CD4-positive, alpha-beta T cell treated with Interleukin-6 at 100 ng/mL for 8 hours (primary cell): ENCODE measurements at regions not wholly inside any gene's neighbourhood (a gene's known extent, or its start where the extent isn't known, plus 50 kb on each side); places are given as distances from the start of the nearest gene placed in this dataset.

Experiments
- DNase-seq: peaks from one replicate; pipeline ENCODE4 v3.0.0-alpha.2; 2020; ENCODE audit warnings: mixed read lengths, low spot score

GRCh38 chrX:4878640-4879039, 1165.2 kb upstream of the PRKX start:
- DNase-seq = no peak

DNA sequence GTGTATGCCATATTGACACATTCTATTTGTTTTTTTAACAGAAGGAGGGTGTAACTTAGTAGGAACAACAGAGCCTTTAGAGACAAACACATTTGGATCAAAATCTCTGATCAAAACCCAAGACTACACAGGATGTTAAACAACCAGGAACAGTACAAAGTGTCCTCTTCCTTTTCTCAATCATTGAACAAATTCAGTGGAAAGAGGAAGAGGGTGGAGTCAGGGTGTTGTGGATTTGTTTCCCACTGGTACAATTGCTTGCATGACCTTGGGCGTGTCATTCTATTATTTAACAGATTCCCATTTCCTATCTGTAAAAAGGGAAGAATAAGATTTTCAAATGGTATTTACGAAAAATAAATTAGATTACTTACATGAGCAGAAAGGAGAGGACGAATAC, 1162.8 kb upstream of the PRKX start:
- DNase-seq = no peak

DNA sequence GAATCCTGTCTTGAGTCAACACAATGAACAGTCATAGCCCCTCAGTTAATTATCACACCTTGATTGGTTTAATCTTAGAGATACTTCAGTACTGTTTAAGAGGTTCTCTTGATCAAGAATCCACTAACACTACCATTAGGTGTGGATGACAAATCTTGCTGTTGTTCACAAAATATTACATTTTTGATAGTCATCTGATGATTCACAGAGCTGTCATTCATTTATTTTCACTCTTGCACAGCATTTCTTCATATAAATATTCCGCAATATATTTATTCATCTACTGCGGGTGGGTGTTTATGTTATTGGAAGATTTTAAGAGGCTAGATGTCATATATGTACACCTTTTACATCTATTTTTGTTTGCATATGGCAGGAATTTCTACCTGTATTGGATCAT, 1138.1 kb upstream of the PRKX start:
- DNase-seq = no peak

- DNase-seq = no peak
Measured at GRCh38 chrX:4850312-4850711, 1136.9 kb upstream of the PRKX start.

DNA sequence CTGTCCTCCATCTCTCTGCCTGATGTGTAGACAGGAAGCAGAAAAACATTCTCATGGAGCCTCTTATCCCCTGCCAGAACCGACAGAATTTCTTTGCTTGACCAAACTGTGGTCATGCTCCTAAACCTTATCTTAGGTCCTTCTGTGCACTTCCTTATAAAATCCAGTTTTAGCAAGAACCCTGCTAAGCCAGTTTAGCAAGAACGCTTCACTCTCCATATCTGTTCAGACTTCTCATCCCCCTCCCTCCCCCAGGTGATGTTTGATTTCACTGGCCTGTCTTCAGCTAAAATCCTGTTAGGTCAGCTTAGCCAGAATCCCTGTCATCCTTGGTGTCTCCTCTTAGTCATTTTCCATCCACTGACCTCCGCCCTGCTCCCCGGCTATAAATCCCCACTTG, 1130.9 kb upstream of the PRKX start:
- DNase-seq = no peak

DNA sequence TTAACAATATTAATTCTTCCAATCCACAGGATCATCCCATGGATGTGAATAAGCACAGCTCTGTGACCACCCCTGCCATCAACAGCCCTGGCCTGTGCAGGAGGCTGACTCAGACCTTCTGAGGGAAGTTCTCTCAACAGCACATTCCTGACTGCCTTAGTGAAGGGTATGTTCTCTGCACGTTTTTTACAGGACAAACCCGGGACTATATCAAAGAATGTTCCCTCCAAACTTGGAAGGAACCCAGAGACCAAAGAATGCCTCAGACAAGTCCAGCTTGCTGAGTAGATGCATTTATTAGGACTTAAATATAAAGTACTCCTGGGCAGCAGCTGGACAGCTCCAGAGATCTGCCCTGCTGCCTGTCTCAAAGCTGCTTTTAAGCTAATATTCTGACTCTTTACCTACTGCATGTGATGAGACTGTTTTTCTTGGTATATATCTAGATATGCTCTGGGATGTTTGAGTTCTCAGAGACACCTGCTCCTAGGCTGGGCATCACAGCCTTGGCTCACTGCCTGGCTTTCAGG, 1127.8 kb upstream of the PRKX start:
- no peak for DNase-seq

- no peak for DNase-seq
Measured at GRCh38 chrX:4831574-4831973, 1118.1 kb upstream of the PRKX start.

- no peak for DNase-seq
Measured at GRCh38 chrX:4830880-4831557, 1117.6 kb upstream of the PRKX start.

- no peak for DNase-seq
Measured at GRCh38 chrX:4825550-4825949, 1112.1 kb upstream of the PRKX start.

DNA sequence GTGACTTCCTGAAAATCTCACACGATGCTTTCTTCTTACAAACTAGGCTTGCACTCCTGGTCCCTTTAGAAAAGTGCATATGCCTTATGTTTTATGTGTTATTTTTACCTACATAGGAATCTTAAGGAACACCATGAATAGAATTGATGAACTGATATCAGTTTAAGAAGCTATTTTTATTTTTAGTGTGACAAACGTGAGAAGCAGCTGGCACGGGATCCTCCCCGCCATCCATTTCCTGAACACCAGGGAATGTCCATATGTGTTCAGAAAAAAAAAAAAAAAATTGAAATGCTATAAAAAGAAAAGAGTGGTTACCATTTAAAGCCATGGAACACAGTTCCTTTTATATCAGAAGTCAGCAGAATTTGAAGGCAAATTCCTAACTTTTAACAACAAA, 1096.1 kb upstream of the PRKX start:
- no peak for DNase-seq

DNA sequence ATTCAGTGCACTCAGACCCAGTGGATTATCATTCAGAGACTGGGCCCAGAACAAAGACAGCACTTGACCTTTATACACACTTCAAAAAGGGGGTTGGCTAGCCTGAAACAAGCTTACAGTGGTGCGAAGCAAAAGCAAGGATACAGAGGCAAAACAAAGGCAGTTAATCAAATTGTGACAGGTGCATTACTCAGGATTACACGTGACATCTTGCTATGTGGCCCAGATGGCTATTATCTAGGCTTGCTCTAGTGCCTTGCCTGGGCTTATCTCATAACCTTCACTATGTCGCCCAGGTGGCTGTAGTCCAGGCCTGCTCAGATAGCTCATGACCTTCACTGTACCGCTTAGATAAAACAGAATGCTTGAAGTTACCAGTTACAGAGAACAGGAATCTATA, 1092.1 kb upstream of the PRKX start:
- DNase-seq = no peak

- no peak for DNase-seq
Measured at GRCh38 chrX:4800756-4801155, 1087.3 kb upstream of the PRKX start.

GRCh38 chrX:4787971-4788370, 1074.5 kb upstream of the PRKX start:
- DNase-seq = no peak

GRCh38 chrX:4764888-4765287, 1051.4 kb upstream of the PRKX start:
- no peak for DNase-seq

DNA sequence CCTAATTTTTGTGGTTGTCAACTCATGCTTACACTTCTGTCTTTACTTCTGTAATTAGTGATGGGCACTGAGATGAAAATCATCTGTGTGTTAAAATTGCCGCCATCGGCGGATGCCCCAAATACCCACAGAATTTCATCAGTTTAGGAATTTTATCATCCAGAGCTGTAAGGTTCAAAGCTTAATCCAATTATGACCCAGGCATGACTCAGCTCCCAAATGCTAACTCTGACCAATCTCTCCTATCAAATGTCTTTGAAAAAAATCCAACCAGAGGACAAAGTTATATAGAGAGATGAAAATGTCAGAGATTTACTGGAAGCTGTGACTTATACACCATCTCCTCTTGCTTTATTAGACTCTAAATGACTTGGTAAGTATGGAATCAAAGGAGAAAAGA, 1048.7 kb upstream of the PRKX start:
- DNase-seq = no peak

GRCh38 chrX:4754878-4755604, 1041.6 kb upstream of the PRKX start:
- DNase-seq = no peak

- DNase-seq = no peak
Measured at GRCh38 chrX:4741024-4741423, 1027.6 kb upstream of the PRKX start.

- no peak for DNase-seq
Measured at GRCh38 chrX:4735299-4735698, 1021.9 kb upstream of the PRKX start.

DNA sequence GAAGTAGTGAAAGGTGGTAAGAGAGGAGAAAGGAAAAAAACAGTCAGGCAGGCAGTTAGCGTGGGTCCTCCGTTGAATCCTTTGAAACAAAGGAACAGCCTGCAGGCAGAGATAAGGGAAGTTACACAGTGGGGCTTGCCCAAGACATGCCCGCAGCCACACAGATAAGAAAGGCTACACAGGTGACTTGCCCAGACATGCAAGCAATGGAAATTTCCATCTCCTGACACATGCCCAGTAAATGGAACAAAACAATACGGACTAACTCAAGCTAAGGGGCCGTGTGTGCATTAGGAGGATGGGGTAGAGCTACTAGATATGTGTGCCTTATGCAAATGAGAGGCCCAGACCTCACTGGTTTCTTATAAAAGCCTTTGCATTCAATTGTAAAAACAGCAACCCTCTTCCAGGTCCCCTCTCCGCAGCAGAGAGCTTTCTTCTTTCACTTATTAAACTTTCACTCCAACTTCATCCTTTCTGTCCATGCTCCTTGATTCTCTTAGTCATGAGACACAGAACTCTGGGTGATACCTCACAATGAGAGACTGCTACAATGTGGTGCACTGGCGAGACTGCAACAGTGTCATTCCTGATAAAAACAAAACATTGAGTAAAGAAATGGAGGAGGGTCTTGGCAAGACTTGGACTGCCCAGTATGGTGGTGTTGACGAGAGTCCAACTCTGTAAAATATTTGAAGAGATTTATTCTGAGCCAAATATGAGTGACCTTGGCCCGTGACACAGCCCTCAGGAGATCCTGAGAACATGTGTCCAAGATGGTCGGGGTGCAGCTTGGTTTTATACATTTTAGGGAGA, 997.4 kb upstream of the PRKX start:
- DNase-seq = no peak

DNA sequence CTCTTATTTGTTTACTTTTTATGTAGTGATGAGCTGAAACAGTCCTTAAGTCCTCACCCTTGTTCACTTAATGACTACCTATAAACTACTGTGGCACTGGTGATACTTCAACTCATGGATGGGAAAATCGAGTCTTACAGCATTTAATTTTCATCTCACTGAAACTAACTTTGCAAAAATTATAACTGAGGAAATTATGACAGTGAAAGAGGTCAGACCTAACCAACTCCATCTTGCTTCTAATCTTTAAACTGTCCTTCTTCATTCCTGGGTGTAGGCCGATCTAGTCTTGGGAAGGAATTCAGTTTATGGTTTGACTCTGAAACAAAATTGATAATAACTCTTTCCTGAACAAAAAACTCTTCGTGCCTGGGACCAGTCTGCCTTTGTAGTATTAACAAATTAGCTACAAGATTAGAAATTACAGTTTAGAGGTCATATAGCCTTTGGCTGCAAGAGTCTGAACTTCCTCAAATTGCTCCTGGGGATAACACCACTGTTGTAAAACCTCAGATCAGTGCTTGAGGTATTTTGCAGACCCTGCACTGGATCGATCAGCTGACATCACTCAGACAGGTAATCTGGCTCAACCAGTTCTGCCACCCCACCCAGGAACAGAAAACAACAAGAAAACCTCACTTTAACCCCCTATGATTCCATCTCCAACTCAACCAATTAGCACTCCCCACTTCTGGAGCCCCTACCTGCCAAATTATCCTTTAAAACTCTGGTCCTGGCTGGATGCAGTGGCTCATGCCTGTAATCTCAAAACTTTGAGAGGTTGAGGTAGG, 995.7 kb upstream of the PRKX start:
- no peak for DNase-seq

- no peak for DNase-seq
Measured at GRCh38 chrX:4706961-4707360, 993.5 kb upstream of the PRKX start.

DNA sequence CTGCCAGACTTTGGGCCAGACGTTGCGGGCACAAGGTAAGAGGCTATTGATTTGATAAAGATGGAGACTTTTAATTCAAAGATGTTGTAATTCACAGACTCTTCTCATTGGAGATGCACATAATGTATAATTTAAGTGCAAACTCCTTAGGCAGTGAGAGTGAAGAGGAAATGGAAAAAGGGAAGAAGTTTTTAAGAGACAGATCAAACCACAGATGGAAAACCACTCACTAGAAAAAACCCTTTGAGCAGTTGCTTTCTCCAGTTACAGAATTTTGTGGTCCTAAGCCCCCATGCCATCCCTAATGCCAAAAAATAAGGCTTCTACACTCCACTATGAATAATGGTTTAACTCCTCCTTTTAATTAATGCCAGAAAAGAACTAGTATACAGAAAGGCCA, 977.1 kb upstream of the PRKX start:
- no peak for DNase-seq
